ENCODE measurements at regions not wholly inside any gene's neighbourhood (a gene's known extent, or its start where the extent isn't known, plus 50 kb on each side); places are given as distances from the start of the nearest gene placed in this dataset.

DNA sequence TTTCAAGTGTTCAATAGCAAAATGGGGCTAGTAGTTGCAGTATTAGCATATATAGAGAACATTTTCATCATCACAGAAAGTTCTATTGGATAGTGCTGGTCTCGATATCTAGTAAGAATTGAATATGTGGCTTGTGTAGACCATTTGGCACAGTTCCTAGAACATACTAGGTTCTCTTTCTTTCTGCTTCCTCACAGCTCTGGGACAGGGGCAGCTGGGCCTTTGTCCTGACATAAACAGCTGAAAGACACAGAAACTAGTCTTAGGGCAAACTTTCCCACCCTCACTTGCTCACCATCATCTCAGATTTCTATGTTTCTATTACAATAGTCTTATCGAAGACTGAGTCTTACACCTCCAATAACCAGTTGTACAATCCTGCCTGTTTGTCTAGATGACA is 63.7 kb upstream of the DLG1 start:
- TF ChIP-seq, protein P1, sequence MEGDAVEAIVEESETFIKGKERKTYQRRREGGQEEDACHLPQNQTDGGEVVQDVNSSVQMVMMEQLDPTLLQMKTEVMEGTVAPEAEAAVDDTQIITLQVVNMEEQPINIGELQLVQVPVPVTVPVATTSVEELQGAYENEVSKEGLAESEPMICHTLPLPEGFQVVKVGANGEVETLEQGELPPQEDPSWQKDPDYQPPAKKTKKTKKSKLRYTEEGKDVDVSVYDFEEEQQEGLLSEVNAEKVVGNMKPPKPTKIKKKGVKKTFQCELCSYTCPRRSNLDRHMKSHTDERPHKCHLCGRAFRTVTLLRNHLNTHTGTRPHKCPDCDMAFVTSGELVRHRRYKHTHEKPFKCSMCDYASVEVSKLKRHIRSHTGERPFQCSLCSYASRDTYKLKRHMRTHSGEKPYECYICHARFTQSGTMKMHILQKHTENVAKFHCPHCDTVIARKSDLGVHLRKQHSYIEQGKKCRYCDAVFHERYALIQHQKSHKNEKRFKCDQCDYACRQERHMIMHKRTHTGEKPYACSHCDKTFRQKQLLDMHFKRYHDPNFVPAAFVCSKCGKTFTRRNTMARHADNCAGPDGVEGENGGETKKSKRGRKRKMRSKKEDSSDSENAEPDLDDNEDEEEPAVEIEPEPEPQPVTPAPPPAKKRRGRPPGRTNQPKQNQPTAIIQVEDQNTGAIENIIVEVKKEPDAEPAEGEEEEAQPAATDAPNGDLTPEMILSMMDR (conservative IDR thresholded peaks at IDR 0.05; ENCODE audit: low read length): no peak
- TF ChIP-seq EZH2phosphoT487 (IDR thresholded peaks at IDR 0.05; ENCODE audit: borderline replicate concordance, low read depth, low read length): no peak
